Bronchial epithelial cell (primary cell): ENCODE measurements at regions not wholly inside any gene's neighbourhood (a gene's known extent, or its start where the extent isn't known, plus 50 kb on each side); places are given as distances from the start of the nearest gene placed in this dataset.
A peak's percentile ranks its signal among the peaks of the same experiment; 100 is the strongest.
"Not testable (repeated sequence)": the region's sequence is repeated elsewhere in the genome, so short reads cannot be mapped to it uniquely, and the experiment has no call there.

ENCODE experiments used
- DNase-seq: peaks from one replicate; pipeline ENCODE4 v3.0.0-alpha.2; 2010; ENCODE audit warnings: low read depth
- FAIRE-seq: peaks from 2 replicates; lab custom pipeline; 2011; peaks lifted over from hg19 to GRCh38; lab: Jason Lieb, UNC
- H3K27me3 ChIP-seq: 2 replicates; pipeline ENCODE4 v1.5.1; 2011; ENCODE audit warnings: low read length; ENCODE audit not compliant: control insufficient read depth, insufficient read depth
- H3K36me3 ChIP-seq: 2 replicates; pipeline ENCODE4 v1.5.1; 2011; ENCODE audit warnings: low read length; ENCODE audit not compliant: control insufficient read depth, insufficient read depth
- H3K4me3 ChIP-seq: 2 replicates; pipeline ENCODE4 v1.5.1; 2011; ENCODE audit warnings: mild to moderate bottlenecking, low read depth, low read length, control low read depth
- CTCF ChIP-seq: IDR thresholded peaks from 2 replicates; pipeline ENCODE4 v1.5.1; 2011; ENCODE audit warnings: mild to moderate bottlenecking, moderate library complexity, low read length, control low read depth, inconsistent platforms; ENCODE audit not compliant: insufficient read depth, severe bottlenecking

GRCh38 chr7:23938937-23939552, 229.0 kb downstream of the STK31 start:
- Histone ChIP-seq H3K27me3 (no peaks in the 10 kb centered on the region), H3K36me3 (no peaks in the 10 kb centered on the region), H3K4me3 (no peak overlapping the region)
- no peak for FAIRE-seq
- peak; percentile 45 for DNase-seq
- peak; percentile 64 for TF ChIP-seq CTCF

GRCh38 chr7:23939747-23940146, 229.7 kb downstream of the STK31 start:
- not testable (repeated sequence) for DNase-seq, H3K4me3 ChIP-seq, H3K36me3 ChIP-seq, H3K27me3 ChIP-seq, FAIRE-seq

GRCh38 chr7:23941551-23941950, 231.5 kb downstream of the STK31 start:
- DNase-seq (peak; percentile 67), FAIRE-seq (no peak)
- no peak overlapping the region for H3K4me3 ChIP-seq
- H3K27me3 ChIP-seq: no peaks in the 10 kb centered on the region
- TF ChIP-seq CTCF: no peak
- H3K36me3 ChIP-seq: no peaks in the 10 kb centered on the region

GRCh38 chr7:23942032-23942431, 232.0 kb downstream of the STK31 start:
- FAIRE-seq: no peak
- H3K27me3 ChIP-seq: no peaks in the 10 kb centered on the region
- no peak for TF ChIP-seq CTCF
- DNase-seq: no peak
- no peak overlapping the region for H3K4me3 ChIP-seq
- no peaks in the 10 kb centered on the region for H3K36me3 ChIP-seq

- Histone ChIP-seq H3K27me3 (no peaks in the 10 kb centered on the region), H3K36me3 (no peaks in the 10 kb centered on the region), H3K4me3 (no peak overlapping the region)
- no peak for FAIRE-seq
- DNase-seq: no peak
- TF ChIP-seq CTCF: no peak
Observed at GRCh38 chr7:23944131-23944530, 234.1 kb downstream of the STK31 start.

GRCh38 chr7:23945472-23945871, 235.5 kb downstream of the STK31 start:
- Histone ChIP-seq H3K36me3 (no peaks in the 10 kb centered on the region), H3K27me3 (no peaks in the 10 kb centered on the region), H3K4me3 (no peak overlapping the region)
- no peak for DNase-seq
- no peak for FAIRE-seq
- TF ChIP-seq CTCF: no peak
